CD4-positive, alpha-beta T cell treated with Interferon gamma for 1 hour (primary cell): ENCODE measurements at regions not wholly inside any gene's neighbourhood (a gene's known extent, or its start where the extent isn't known, plus 50 kb on each side); places are given as distances from the start of the nearest gene placed in this dataset.
"Not testable (repeated sequence)": the region's sequence is repeated elsewhere in the genome, so short reads cannot be mapped to it uniquely, and the experiment has no call there.

Source experiments
- DNase-seq: peaks from one replicate; pipeline ENCODE4 v3.0.0-alpha.2; 2020

DNA sequence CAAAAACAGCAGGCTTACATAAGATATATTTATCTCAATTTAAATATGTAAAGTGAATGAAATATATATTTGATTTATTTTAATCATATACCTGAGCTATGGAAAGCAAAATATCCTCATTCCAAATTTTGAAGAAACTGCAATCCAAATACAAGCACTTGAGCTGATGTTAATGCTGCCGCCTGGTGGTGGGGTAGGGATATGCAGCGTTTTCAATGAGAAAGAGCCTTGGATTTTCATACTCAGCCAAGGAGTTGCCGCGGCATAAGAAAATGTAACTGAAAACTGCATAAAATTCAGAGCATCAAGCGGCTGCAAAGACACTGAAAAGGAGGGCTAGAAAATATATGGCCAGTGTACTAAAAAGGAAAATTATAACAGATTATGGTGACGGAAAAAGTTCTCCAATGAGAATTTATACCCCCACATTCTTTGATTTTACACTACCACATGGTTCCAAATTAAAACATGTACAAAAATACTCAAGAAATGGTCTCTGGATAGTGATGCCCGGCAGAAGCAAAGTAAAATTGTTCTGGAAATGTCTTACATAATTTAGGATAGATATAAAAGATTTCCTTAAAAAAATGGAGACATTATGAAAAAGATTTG lies 660.3 kb upstream of the PITX2 start:
- no peak for DNase-seq

DNA sequence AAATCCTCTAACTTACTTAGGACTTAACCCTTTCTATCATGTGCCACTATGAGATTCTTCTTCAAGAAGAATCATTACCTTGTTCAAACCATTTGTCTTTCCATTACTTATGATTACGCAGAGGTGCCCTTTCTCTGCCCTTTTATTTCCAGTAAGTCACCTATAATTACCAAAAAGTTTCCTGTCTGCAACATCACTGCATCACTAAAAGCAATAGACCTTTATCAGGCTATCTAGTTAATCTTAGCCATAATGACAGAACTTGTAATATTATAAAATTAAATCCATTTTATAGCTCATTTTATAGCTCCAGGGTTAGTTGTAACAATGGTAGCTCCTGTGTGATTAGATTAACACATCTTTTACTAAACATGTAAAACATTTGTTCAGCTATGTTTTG lies 673.6 kb upstream of the PITX2 start:
- DNase-seq = no peak

DNA sequence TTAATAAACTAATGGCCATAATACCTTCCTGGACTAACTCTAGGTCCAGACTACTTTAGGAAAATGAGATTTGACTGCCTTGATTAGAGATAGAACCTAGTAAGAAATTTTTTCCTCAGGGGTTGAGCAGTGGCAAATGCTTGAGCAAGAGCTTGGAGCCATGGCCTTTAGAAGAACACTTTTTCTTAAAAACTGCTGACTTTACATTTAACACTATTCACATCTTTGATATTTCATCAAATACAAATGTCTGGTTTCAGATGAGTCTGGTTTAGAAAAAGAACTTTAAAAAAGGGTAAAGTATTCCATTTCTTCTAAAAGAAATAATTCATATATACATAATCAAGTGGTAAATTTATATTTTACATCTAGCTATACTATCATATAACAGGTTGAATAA lies 680.9 kb upstream of the PITX2 start:
- no peak for DNase-seq

DNA sequence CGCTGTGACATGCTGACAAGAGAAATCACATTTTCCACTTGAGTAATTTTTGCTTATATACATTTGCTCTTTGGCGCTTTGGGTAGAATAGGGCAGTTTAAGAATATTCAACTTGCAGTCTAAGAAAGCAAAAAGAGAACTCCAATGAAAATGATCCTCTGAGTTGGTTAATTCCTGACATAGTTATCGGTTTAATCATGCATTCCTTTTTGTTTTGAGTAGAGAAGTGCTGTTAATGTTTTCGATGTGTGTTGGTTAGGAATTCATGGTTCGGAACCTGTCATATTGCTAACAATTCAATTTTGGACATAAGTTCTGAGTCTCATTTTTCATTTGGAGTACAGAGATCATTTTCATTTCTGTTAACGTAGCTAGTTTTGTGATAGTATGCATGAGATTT lies 700.6 kb upstream of the PITX2 start:
- DNase-seq = no peak

DNA sequence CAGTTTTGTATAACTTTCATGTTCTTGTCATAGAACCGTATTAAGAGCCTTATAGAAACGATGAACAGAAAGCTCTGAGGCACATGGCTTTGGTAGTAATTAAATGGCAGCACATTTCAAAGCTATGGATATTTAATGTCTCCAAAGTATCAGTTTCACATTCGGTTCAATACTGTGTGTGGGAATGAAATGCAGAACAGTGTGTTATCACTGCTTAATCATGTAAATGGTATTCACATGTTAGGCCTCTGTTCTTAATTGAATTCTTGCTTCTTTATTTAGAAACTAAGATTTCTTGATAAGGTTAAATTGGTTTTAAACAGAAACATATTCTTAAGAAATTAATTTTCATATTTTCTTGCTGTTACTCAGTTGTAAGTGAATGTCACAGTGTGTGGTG lies 701.0 kb upstream of the PITX2 start:
- DNase-seq = no peak

DNA sequence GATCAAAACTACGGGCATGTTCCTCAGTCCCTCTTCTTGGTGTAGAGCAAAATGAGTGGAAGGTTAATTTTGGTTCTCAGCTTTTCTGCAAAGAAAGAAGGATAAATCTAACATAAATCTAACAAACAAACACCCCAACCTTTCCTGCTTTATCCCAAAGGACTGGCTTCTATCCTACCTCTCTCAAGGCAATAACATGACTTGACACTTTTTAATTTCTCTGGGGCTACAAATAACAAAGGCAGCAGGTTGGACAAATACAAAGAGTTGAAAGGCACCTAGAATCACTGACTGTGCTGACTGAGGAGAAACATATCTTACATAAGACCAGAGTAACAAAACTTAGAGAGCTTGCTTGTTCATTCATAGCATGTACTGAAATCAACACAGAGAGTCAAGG lies 703.6 kb upstream of the PITX2 start:
- DNase-seq = no peak

DNA sequence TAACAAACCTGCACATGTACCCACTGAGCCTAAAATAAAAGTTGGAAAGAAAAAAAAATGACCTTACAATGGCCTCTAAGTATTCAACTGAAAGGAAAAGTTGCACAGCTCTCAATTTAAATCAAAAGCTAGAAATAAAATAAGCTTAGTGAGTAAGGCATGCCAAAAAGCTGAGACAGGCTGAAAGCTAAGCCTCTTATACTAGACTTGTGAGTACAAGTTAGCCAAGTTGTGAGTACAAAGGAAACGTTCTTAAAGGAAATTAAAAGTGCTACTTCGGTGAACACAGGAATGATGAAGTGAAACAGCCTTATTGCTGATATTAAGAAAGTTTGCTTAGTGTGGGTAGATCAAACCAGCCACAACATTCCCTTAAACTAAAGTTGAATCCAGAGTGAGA lies 707.9 kb upstream of the PITX2 start:
- no peak for DNase-seq

DNA sequence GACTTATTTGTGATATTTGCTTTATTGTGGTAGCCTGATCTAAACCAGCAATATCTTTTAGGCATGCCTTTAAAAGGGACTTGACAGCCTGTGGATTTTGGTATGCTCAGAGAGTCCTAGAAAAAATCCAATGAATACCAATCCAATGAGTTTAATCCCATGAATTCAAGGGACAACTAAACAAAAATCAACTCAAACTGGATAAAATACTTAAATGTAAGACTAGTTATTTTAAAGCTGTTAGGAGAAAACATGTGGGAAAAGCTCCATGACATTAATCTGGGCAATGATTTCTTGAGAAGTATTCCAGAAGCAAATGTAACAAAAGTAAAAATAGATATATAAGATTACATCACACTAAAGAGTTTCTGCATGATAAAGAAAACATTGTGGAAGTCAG lies 711.5 kb upstream of the PITX2 start:
- no peak for DNase-seq

DNA sequence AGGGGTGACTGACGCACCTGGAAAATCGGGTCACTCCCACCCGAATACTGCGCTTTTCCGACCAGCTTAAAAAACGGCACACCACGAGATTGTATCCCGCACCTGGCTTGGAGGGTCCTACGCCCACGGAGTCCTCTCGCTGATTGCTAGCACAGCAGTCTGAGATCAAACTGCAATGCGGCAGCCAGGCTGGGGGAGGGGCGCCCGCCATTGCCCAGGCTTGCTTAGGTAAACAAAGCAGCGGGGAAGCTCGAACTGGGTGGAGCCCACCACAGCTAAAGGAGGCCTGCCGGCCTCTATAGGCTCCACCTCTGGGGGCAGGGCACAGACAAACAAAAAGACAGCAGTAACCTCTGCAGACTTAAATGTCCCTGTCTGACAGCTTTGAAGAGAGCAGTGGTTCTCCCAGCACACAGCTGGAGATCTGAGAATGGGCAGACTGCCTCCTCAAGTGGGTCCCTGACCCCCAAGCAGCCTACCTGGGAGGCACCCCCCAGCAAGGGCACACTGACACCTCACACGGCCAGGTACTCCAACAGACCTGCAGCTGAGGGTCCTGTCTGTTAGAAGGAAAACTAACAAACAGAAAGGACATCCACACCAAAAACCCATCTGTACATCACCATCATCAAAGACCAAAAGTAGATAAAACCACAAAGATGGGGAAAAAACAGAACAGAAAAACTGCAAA lies 714.5 kb upstream of the PITX2 start:
- not testable (repeated sequence) for DNase-seq

DNA sequence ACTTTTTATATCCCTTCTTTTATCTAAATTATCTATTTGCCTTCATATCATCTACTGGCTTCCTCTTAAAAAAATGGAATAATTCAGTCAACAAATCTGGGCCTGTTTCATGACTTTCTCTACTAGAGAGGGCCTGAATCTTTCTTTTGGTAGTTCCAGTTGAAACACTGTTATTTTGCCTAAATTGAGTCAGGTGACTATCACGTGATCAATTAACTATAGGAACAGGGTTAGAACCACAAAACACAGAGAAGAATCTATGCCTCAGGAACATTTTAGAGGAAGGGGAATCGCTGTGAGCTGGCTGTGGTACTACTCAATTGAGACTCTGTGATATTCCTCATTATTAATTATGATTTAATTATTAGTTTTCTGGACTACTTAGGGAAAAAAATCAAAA lies 736.7 kb upstream of the PITX2 start:
- DNase-seq = no peak

DNA sequence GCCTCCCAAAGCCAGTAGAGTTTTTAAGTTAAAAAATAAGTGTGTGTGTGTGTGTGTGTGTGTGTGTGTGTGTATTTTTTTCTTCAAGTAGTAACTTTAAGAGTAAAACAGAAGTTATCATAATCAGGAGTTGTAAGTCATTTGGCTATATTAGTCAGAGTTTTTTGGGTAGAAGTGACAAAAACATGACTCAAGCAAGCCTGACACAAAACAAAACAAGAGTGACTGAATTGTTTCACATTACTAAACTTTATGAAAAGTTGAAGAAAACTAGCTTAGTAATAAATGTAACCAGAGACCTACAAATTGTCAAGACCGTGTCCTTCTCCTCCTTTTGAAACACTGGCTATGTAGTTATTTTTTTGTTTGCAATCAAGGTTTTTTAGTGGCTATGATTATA lies 738.0 kb upstream of the PITX2 start:
- DNase-seq = no peak

DNA sequence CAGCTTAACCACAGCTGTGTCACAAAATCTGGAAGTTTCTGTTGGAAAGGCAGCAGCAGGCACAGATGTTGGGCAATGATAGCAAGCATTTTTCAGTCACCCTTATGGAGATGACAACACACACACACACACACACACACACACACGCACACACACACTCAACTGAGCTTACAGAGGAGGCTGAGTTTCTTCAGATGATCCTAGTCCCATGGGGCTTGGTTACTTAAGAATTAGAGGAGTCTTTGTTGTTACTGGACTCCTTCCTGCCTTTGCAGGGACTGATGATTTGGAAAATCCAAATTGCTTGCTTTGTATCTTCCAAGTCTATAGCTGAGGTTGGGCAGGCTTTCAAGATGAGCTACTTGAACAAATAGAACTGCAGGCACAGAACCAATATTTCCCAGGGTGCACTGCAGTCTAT lies 740.1 kb upstream of the PITX2 start:
- no peak for DNase-seq

DNA sequence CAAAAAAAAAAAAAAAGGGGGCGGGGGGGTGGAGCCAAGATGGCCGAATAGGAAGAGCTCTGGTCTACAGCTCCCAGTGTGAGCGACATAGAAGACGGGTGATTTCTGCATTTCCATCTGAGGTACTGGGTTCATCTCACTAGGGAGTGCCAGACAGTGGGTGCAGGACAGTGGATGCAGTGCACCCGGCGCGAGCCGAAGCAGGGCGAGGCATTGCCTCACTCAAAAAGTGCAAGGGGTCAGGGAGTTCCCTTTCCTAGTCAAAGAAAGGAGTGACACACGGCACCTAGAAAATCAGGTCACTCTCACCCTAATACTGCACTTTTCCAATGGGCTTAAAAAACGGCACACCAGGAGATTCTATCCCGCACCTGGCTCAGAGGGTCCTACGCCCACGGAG lies 755.0 kb upstream of the PITX2 start:
- DNase-seq = not testable (repeated sequence)

DNA sequence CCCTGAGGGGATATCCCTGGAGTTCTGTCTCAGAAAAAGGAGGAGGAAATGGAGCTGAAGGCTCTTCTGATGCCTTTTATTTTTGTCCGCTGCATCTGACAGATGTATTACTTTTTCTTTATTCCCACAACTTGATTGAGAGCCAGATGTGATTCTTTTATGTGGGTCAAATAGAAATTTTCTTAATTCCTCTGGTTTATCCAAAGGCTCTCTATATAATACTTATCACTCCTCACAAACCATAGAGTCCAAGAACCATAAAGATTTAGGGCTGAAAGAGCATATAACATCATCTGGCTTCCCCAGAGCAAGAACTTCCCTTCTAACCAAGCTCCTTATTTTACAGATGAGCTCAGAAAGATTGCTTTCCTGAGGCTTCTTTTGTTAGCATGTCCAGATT lies 756.7 kb upstream of the FAM241A start:
- DNase-seq = no peak

DNA sequence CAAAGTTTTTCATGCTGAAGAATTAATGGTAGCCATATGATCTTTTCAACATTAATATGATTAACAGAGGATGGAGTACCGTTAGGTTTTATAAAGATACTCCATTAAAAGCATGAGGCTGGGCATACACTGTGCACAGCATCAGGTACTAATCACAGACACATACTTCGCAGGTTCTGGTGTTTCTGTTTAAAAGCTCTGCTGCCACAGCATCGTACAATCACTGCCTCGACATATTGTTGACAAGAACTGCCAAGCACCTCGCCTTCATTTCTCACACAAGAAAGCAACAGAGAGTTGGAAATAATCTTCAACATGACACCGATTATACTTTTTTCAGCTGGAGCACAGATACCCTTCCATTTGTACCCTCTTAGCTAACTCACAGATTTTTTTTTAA lies 753.4 kb upstream of the FAM241A start:
- no peak for DNase-seq

DNA sequence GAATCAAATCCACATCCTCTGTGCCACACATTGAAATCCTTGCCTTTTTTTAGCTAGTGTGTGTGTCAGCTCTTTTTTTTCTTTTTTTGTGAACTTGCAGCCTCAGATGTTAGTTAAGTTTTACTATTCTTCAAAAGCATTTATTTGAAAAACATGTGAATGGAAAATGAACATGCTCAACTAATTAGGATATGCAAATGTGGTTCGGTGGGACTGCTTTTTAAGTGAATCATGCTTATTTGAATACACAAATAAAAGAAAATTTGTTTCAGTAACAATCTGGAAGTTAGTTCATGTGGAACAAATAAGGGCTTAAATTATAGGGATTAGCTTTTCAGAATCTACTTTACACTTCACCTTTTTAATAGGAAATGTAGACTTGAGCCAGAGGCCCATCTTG lies 751.5 kb upstream of the FAM241A start:
- no peak for DNase-seq

DNA sequence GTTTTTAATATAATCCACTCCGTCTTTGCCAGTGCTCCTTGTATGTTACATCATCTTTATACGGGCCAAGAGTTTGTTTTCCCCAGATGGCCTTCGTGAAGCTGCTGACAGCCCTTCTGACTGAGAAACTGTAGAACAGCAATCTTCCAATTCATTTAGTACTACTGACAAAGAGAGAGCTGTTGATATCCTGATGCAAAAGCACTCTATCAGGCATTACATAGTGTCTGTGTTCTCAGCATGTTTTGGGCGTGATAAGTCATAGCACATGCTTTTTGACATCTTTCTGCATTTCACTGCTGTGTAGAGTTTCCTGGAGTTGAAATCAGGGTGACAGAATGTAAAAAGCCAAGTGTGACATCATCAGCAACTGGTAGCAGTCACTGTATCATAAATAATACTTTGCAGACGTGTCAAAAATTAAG lies 746.3 kb upstream of the FAM241A start:
- DNase-seq = no peak

DNA sequence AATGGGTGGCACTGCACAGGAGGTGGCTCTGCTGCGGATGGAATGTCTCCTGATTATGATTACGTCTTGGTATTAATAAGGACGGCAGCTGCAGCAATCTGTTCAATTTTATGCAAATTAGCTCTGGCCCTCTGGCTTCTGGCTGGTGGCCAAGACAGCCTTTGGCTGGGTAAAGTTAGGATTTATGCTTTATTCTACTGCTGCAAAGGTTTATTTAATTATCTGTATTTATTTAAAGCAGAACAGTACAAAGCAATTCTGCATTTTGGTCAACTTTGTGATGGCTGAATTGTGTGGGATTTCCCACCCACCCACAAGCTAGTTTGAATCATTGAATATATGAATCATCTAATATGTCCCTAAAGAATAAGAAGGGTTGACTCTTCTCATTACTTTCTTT lies 745.6 kb upstream of the FAM241A start:
- DNase-seq = no peak

DNA sequence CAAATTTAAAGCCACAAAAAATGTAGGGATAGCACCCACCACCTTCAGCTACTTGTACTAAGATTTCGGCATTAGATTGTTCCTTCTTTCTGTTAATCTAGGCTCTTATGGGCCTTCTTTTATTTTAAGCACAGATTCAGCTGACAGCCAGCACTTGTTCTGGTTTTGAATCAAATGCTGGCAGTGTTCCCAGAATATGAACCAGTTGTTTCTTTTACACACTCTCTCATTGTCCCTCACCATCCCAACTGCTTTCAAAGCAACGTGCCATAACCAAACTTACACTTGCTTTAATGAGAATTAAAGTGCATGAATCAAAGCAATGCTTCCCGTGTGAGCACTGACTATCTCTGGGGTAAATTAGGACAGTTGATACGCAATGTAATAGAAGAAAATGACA lies 744.5 kb upstream of the FAM241A start:
- DNase-seq = no peak

DNA sequence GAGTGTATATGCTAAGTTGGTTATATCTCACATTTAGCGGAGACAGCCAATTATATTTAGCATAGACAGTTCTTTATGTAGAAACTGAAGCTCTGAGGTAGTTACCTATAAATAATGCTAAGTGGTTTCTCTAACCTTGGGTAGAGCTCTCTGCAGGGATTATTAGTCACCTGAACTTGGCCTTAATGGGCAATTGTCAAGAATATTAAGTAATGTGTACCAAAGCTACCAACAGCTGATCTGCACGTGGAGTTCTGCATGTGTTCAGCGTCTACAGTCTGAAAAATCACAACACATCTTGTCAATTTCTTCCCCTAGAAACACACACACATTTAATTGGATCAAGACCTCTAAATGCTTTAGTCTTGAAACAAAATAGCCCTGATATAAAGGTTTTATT lies 740.6 kb upstream of the FAM241A start:
- no peak for DNase-seq

DNA sequence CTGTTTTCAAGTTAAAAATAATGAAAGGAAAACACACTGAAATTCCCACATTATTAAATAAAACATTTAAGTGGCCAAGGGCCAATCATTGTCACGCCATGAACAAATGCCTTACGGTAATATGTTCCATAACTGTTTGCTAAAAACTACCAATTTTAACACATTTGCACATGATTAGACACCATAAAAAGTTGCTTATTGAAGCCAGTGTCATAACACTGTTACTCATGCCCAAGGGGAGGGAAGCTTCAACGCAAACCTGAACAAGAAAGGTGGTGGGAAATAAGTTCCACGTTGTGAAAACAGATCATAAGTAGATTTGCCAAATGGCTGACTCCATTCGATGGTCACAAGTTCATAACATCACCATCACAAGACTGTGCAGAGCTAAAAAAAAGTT lies 739.3 kb upstream of the FAM241A start:
- DNase-seq = no peak

DNA sequence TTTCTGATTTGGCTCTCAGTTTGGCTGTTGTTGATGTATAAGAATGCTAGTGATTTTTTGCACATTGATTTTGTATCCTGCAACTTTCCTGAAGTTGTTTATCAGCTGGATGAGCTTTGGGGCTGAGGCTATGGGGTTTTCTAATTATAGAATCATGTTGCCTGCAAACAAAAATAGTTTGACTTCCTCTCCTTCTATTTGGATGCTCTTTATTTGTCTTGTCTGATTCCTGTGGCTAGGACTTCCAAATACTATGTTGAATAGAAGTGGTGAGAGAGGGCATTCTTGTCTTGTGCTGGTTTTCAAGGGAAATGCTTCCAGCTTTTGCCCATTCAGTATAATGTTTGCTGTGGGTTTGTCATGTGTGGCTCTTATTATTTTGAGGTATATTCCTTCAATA lies 734.7 kb upstream of the FAM241A start:
- DNase-seq = no peak

DNA sequence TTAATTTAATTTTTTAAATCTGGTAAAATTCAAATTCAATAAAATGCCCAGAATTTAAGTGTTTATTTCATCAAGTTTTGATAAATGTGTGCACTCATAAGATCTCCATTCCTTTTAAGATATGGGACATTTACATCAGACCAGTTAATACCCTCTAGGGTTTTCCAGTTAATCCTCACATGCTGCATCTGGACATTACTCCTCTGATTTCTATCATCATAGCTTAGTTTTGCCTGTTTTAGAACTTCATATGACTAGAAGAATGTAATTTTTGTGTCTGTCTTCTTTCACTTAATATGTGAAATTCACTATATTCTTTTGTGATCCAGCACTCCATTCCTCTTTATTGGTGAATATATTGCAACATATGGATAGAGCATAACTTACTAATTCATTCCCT lies 727.7 kb upstream of the FAM241A start:
- no peak for DNase-seq

DNA sequence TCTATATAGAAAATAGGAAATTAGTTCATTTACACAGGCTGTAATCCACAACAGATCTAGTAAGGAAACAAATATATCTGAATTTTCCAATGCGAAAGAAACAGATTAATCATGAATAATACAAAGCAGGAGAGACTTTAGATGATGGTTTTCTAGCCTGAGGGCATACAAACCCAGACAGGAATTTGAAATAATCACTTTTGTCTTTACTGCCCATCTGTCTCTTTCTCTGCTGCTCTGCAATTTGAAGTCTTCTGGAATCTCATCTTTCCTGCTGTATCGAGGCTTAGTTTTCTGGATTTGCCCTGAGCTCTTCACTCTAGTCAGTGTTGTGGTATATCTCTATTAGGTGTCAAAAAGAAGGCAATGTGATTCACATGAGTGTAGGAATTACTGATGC lies 711.8 kb upstream of the FAM241A start:
- no peak for DNase-seq

DNA sequence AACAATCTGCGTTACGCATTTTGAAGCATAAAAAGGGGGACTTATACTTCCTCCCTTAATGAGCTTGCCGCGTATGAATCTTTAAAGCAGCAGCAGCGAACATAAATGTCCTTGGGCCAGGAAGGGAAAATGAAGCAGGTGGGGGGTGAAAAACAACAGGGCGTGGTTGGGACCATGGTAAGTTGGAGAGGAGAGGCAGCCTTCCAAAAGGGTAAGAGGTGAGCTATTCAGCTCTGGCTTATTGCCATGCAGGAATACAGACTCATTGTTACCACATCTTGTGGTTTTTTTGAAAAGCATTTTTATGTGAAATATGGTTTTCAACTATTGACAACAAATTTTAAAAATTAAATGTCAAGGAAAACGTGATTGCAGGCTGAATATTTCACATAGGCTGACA lies 710.7 kb upstream of the FAM241A start:
- DNase-seq = no peak
